ENCODE measurements at regions not wholly inside any gene's neighbourhood (a gene's known extent, or its start where the extent isn't known, plus 50 kb on each side); places are given as distances from the start of the nearest gene placed in this dataset.

DNA sequence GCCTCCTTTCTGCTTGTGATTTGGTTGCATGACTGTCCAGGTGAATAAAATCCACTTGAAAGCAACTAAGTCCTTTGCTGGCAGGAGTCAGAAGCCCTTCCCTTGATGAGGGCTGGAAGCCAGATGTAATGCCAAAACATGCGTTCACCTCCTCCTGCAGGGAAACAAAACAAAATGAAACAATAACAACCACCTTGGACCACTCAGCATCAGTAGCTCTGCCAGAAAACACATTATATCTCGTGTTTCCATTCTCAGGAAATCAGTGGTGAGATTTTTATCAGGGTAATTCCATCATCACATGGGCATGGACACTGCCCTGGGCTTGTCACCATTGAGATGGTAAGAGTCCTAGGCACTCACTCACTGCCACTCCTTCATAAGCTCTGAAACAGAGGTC lies 350.3 kb upstream of the ACTBL2 start:
- Mint-ChIP-seq H3K4me3 (no peak overlapping the region), H3K4me1 (no peaks in the 10 kb centered on the region), H3K27ac (no peak overlapping the region), H3K9me3 (no peaks in the 10 kb centered on the region), H3K27me3 (no peaks in the 10 kb centered on the region), H3K36me3 (no peaks in the 10 kb centered on the region)
- Histone ChIP-seq H3K4me1 (ENCODE audit: insufficient read depth, low read length) (no peaks in the 10 kb centered on the region), H3K27ac (ENCODE audit: low read depth, low read length) (no peak overlapping the region), H3K27me3 (ENCODE audit: insufficient read depth, low read length) (no peaks in the 10 kb centered on the region), H3K4me3 (ENCODE audit: low read length in 2 of 2) (no peak overlapping the region), H3K9me3 (ENCODE audit: control insufficient read depth in 1 of 2, low read length in 2 of 2) (no peaks in the 10 kb centered on the region), H3K36me3 (ENCODE audit: insufficient read depth, low read length) (no peaks in the 10 kb centered on the region)
- POLR2A ChIA-PET (ENCODE audit: partially characterized antibody): no interaction called here
- intact Hi-C loops (cut with micrococcal nuclease): no loop called here
- no peak for DNase-seq
- CTCF ChIA-PET (ENCODE audit: partially characterized antibody): no interaction called here

GRCh38 chr5:57831932-57832331 lies 349.3 kb upstream of the ACTBL2 start:
- Mint-ChIP-seq H3K27ac (no peak overlapping the region), H3K9me3 (no peaks in the 10 kb centered on the region), H3K27me3 (no peaks in the 10 kb centered on the region), H3K4me3 (no peak overlapping the region), H3K4me1 (no peaks in the 10 kb centered on the region), H3K36me3 (no peaks in the 10 kb centered on the region)
- no peak overlapping the region for H3K4me3 ChIP-seq (ENCODE audit: low read length in 2 of 2)
- ChIA-PET POLR2A (ENCODE audit: partially characterized antibody) (no interaction called here), CTCF (ENCODE audit: partially characterized antibody) (no interaction called here)
- no peaks in the 10 kb centered on the region for H3K36me3 ChIP-seq (ENCODE audit: insufficient read depth, low read length)
- H3K4me1 ChIP-seq (ENCODE audit: insufficient read depth, low read length): no peaks in the 10 kb centered on the region
- no peak for DNase-seq
- no peaks in the 10 kb centered on the region for H3K9me3 ChIP-seq (ENCODE audit: control insufficient read depth in 1 of 2, low read length in 2 of 2)
- no peaks in the 10 kb centered on the region for H3K27me3 ChIP-seq (ENCODE audit: insufficient read depth, low read length)
- no peak overlapping the region for H3K27ac ChIP-seq (ENCODE audit: low read depth, low read length)
- intact Hi-C loops (cut with micrococcal nuclease): no loop called here

DNA sequence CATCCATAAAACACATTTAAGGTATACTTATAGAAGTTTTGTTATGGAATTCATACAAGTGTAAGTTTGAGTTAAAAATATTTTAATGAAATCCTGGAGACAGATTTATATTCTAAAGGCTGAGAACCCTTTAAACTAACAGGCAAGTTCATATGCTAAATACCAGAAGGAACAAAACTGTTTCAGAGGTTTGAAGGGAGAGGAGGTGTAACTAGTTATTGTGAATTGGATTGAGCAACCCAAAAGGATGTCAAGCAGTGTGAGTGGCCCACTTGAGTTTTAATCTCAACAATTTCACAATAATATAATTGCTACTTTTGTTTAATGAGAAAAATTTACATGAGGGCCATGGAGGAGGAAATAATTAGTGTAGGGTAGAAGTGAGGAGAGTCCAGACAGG lies 348.5 kb upstream of the ACTBL2 start:
- no peaks in the 10 kb centered on the region for H3K4me1 Mint-ChIP-seq
- no peaks in the 10 kb centered on the region for H3K9me3 Mint-ChIP-seq
- ChIA-PET POLR2A (ENCODE audit: partially characterized antibody) (no interaction called here), CTCF (ENCODE audit: partially characterized antibody) (no interaction called here)
- Histone ChIP-seq H3K9me3 (ENCODE audit: control insufficient read depth in 1 of 2, low read length in 2 of 2) (no peaks in the 10 kb centered on the region), H3K4me1 (ENCODE audit: insufficient read depth, low read length) (no peaks in the 10 kb centered on the region), H3K27ac (ENCODE audit: low read depth, low read length) (no peak overlapping the region), H3K36me3 (ENCODE audit: insufficient read depth, low read length) (no peaks in the 10 kb centered on the region), H3K27me3 (ENCODE audit: insufficient read depth, low read length) (no peaks in the 10 kb centered on the region), H3K4me3 (ENCODE audit: low read length in 2 of 2) (no peak overlapping the region)
- no peaks in the 10 kb centered on the region for H3K36me3 Mint-ChIP-seq
- DNase-seq: no peak
- intact Hi-C loops (cut with micrococcal nuclease): no loop called here
- no peak overlapping the region for H3K27ac Mint-ChIP-seq
- H3K27me3 Mint-ChIP-seq: no peaks in the 10 kb centered on the region
- H3K4me3 Mint-ChIP-seq: no peak overlapping the region

DNA sequence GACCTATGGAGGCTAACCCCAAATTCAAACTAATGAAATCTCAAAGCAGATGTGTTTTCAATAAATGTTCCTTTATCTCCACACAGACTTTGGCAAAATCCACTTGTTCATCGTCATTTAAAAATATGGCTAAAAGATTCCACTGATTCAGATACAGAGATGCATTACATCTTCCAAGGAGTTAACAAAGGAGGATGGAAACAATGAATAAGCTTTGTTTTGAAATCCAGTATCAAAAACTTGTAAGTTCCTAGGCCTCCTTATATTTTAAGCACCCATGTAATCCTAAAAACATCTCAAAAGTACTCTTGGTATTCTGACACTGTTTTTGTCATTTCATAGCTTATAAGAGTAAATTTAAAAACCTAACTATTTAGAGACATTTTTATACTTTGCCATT lies 345.6 kb upstream of the ACTBL2 start:
- H3K27ac ChIP-seq (ENCODE audit: low read depth, low read length): no peak overlapping the region
- Mint-ChIP-seq H3K27me3 (peaks cover 0 to 1% of the 10 kb centered on the region in 2 donors), H3K27ac (no peak overlapping the region), H3K9me3 (peaks cover 0 to 2% (median 0%) of the 10 kb centered on the region in 8 donors), H3K4me3 (no peak overlapping the region), H3K36me3 (no peaks in the 10 kb centered on the region), H3K4me1 (no peaks in the 10 kb centered on the region)
- H3K36me3 ChIP-seq (ENCODE audit: insufficient read depth, low read length): no peaks in the 10 kb centered on the region
- CTCF ChIA-PET (ENCODE audit: partially characterized antibody): no interaction called here
- no peak for DNase-seq
- no peaks in the 10 kb centered on the region for H3K9me3 ChIP-seq (ENCODE audit: control insufficient read depth in 1 of 2, low read length in 2 of 2)
- POLR2A ChIA-PET (ENCODE audit: partially characterized antibody): no interaction called here
- H3K27me3 ChIP-seq (ENCODE audit: insufficient read depth, low read length): no peaks in the 10 kb centered on the region
- intact Hi-C loops (cut with micrococcal nuclease): no loop called here
- H3K4me1 ChIP-seq (ENCODE audit: insufficient read depth, low read length): no peaks in the 10 kb centered on the region
- no peak overlapping the region for H3K4me3 ChIP-seq (ENCODE audit: low read length in 2 of 2)

- H3K36me3 ChIP-seq (ENCODE audit: insufficient read depth, low read length): no peaks in the 10 kb centered on the region
- Mint-ChIP-seq H3K9me3 (peaks cover 0 to 6% (median 2%) of the 10 kb centered on the region in 8 donors), H3K27ac (no peak overlapping the region), H3K4me3 (no peak overlapping the region), H3K4me1 (no peaks in the 10 kb centered on the region), H3K36me3 (no peaks in the 10 kb centered on the region), H3K27me3 (peaks cover 0 to 4% of the 10 kb centered on the region in 2 donors)
- H3K27me3 ChIP-seq (ENCODE audit: insufficient read depth, low read length): no peaks in the 10 kb centered on the region
- H3K4me3 ChIP-seq (ENCODE audit: low read length in 2 of 2): no peak overlapping the region
- intact Hi-C loops (cut with micrococcal nuclease): no loop called here
- no peak for DNase-seq
- POLR2A ChIA-PET (ENCODE audit: partially characterized antibody): no interaction called here
- no peak overlapping the region for H3K27ac ChIP-seq (ENCODE audit: low read depth, low read length)
- no peaks in the 10 kb centered on the region for H3K9me3 ChIP-seq (ENCODE audit: control insufficient read depth in 1 of 2, low read length in 2 of 2)
- H3K4me1 ChIP-seq (ENCODE audit: insufficient read depth, low read length): no peaks in the 10 kb centered on the region
- CTCF ChIA-PET (ENCODE audit: partially characterized antibody): no interaction called here
Observed at GRCh38 chr5:57825031-57825686, 342.5 kb upstream of the ACTBL2 start.

GRCh38 chr5:57824623-57825022 lies 342.0 kb upstream of the ACTBL2 start:
- Histone ChIP-seq H3K4me3 (ENCODE audit: low read length in 2 of 2) (no peak overlapping the region), H3K4me1 (ENCODE audit: insufficient read depth, low read length) (no peaks in the 10 kb centered on the region), H3K27me3 (ENCODE audit: insufficient read depth, low read length) (no peaks in the 10 kb centered on the region), H3K9me3 (ENCODE audit: control insufficient read depth in 1 of 2, low read length in 2 of 2) (no peaks in the 10 kb centered on the region), H3K36me3 (ENCODE audit: insufficient read depth, low read length) (no peaks in the 10 kb centered on the region), H3K27ac (ENCODE audit: low read depth, low read length) (no peak overlapping the region)
- Mint-ChIP-seq H3K27me3 (peaks cover 0 to 4% of the 10 kb centered on the region in 2 donors), H3K36me3 (no peaks in the 10 kb centered on the region), H3K27ac (no peak overlapping the region), H3K9me3 (peaks cover 0 to 7% (median 4%) of the 10 kb centered on the region in 8 donors), H3K4me3 (no peak overlapping the region), H3K4me1 (no peaks in the 10 kb centered on the region)
- intact Hi-C loops (cut with micrococcal nuclease): no loop called here
- CTCF ChIA-PET (ENCODE audit: partially characterized antibody): no interaction called here
- DNase-seq: no peak
- POLR2A ChIA-PET (ENCODE audit: partially characterized antibody): no interaction called here

- DNase-seq: no peak
- Histone ChIP-seq H3K4me3 (ENCODE audit: low read length in 2 of 2) (no peak overlapping the region), H3K4me1 (ENCODE audit: insufficient read depth, low read length) (no peaks in the 10 kb centered on the region), H3K36me3 (ENCODE audit: insufficient read depth, low read length) (no peaks in the 10 kb centered on the region), H3K27me3 (ENCODE audit: insufficient read depth, low read length) (no peaks in the 10 kb centered on the region), H3K27ac (ENCODE audit: low read depth, low read length) (no peak overlapping the region), H3K9me3 (ENCODE audit: control insufficient read depth in 1 of 2, low read length in 2 of 2) (no peaks in the 10 kb centered on the region)
- intact Hi-C loops (cut with micrococcal nuclease): no loop called here
- ChIA-PET POLR2A (ENCODE audit: partially characterized antibody) (no interaction called here), CTCF (ENCODE audit: partially characterized antibody) (no interaction called here)
- Mint-ChIP-seq H3K27me3 (peaks cover 0 to 4% of the 10 kb centered on the region in 2 donors), H3K27ac (no peak overlapping the region), H3K4me3 (no peak overlapping the region), H3K4me1 (no peaks in the 10 kb centered on the region), H3K36me3 (no peaks in the 10 kb centered on the region), H3K9me3 (peaks cover 0 to 7% (median 4%) of the 10 kb centered on the region in 8 donors)
Observed at GRCh38 chr5:57824047-57824446, 341.4 kb upstream of the ACTBL2 start.

GRCh38 chr5:57822651-57823050 lies 340.0 kb upstream of the ACTBL2 start:
- no peak overlapping the region for H3K27ac ChIP-seq (ENCODE audit: low read depth, low read length)
- H3K36me3 Mint-ChIP-seq: no peaks in the 10 kb centered on the region
- H3K4me1 Mint-ChIP-seq: no peaks in the 10 kb centered on the region
- H3K4me3 Mint-ChIP-seq: no peak overlapping the region
- H3K9me3 Mint-ChIP-seq: peaks cover 0 to 7% (median 4%) of the 10 kb centered on the region in 8 donors
- no peaks in the 10 kb centered on the region for H3K9me3 ChIP-seq (ENCODE audit: control insufficient read depth in 1 of 2, low read length in 2 of 2)
- no peak for DNase-seq
- H3K27me3 ChIP-seq (ENCODE audit: insufficient read depth, low read length): no peaks in the 10 kb centered on the region
- no peaks in the 10 kb centered on the region for H3K4me1 ChIP-seq (ENCODE audit: insufficient read depth, low read length)
- intact Hi-C loops (cut with micrococcal nuclease): no loop called here
- H3K4me3 ChIP-seq (ENCODE audit: low read length in 2 of 2): no peak overlapping the region
- H3K27me3 Mint-ChIP-seq: peaks cover 0 to 5% of the 10 kb centered on the region in 2 donors
- H3K27ac Mint-ChIP-seq: no peak overlapping the region
- no peaks in the 10 kb centered on the region for H3K36me3 ChIP-seq (ENCODE audit: insufficient read depth, low read length)
- POLR2A ChIA-PET (ENCODE audit: partially characterized antibody): no interaction called here
- CTCF ChIA-PET (ENCODE audit: partially characterized antibody): no interaction called here

Data from CD4-positive, alpha-beta memory T cell (primary cell).